IMR-90 (cell line): ENCODE measurements at regions not wholly inside any gene's neighbourhood (a gene's known extent, or its start where the extent isn't known, plus 50 kb on each side); places are given as distances from the start of the nearest gene placed in this dataset.

Source experiments
- CTCF ChIP-seq: conservative IDR thresholded peaks from 2 replicates; pipeline ENCODE4 v1.5.1; 2012; ENCODE audit warnings: mild to moderate bottlenecking, low read depth, low read length, improper control_type of control experiment
- POLR2A ChIP-seq: IDR thresholded peaks from 2 replicates; pipeline ENCODE4 v1.6.1; 2012; ENCODE audit warnings: mild to moderate bottlenecking, low read depth, low read length
- RAD21 ChIP-seq: IDR thresholded peaks from 2 replicates; pipeline ENCODE4 v1.6.1; 2012; ENCODE audit warnings: low read length, improper control_type of control experiment
- RCOR1 ChIP-seq: IDR thresholded peaks from 2 replicates; pipeline ENCODE4 v1.6.1; 2012; ENCODE audit warnings: mild to moderate bottlenecking, low read length, improper control_type of control experiment; ENCODE audit not compliant: insufficient replicate concordance
- RFX5 ChIP-seq: IDR thresholded peaks from 2 replicates; pipeline ENCODE4 v1.8.0; 2012; ENCODE audit warnings: low read depth, mild to moderate bottlenecking, low read length, moderate library complexity
- SMC3 ChIP-seq: fragments of 150-350 bp; IDR thresholded peaks from 2 replicates; pipeline ENCODE4 v1.6.1; 2016; ENCODE audit warnings: low read depth, mild to moderate bottlenecking, antibody characterized with exemption, low read length, moderate library complexity

GRCh38 chr2:226477221-226478108, 322.2 kb downstream of the IRS1 start:
- TF ChIP-seq CTCF = no peak
- TF ChIP-seq POLR2A = no peak
- TF ChIP-seq RCOR1 = no peak
- TF ChIP-seq RFX5 = no peak
- TF ChIP-seq RAD21 = no peak
- TF ChIP-seq SMC3 = no peak
